ENCODE measurements at regions not wholly inside any gene's neighbourhood (a gene's known extent, or its start where the extent isn't known, plus 50 kb on each side); places are given as distances from the start of the nearest gene placed in this dataset.
"Not testable (repeated sequence)": the region's sequence is repeated elsewhere in the genome, so short reads cannot be mapped to it uniquely, and the experiment has no call there.

DNA sequence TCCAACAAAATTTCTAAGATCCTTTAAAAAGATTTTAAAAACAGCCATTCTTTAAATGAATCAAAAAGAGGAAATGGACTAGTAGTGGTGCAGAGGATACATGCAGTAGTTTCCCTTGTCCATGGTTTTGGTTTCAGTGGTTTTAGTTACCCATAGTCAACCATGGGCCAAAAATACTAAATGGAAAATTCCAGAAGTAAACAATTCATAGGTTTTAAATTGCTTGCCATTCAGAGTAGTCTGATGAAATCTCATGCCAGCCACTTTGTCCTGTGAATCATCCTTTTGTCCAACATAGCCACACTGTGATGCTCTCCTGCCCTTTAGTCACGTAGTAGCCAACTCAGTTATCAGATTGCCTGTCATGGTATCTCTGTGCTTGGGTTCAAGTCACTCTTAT, 286.1 kb downstream of the ANXA1 start:
- H3K27me3 Mint-ChIP-seq (ENCODE audit: insufficient read depth, unreplicated experiment) = no peaks in the 10 kb centered on the region
- no peak for DNase-seq
- POLR2A ChIA-PET = no interaction called here
- H3K9me3 ChIP-seq = no peaks in the 10 kb centered on the region
- H3K27ac Mint-ChIP-seq (ENCODE audit: unreplicated experiment) = no peak overlapping the region
- intact Hi-C loops (cut with micrococcal nuclease; ENCODE audit: unreplicated experiment) = no loop called here
- H3K4me1 ChIP-seq = no peaks in the 10 kb centered on the region
- TF ChIP-seq, protein P1, sequence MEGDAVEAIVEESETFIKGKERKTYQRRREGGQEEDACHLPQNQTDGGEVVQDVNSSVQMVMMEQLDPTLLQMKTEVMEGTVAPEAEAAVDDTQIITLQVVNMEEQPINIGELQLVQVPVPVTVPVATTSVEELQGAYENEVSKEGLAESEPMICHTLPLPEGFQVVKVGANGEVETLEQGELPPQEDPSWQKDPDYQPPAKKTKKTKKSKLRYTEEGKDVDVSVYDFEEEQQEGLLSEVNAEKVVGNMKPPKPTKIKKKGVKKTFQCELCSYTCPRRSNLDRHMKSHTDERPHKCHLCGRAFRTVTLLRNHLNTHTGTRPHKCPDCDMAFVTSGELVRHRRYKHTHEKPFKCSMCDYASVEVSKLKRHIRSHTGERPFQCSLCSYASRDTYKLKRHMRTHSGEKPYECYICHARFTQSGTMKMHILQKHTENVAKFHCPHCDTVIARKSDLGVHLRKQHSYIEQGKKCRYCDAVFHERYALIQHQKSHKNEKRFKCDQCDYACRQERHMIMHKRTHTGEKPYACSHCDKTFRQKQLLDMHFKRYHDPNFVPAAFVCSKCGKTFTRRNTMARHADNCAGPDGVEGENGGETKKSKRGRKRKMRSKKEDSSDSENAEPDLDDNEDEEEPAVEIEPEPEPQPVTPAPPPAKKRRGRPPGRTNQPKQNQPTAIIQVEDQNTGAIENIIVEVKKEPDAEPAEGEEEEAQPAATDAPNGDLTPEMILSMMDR (IDR thresholded peaks at IDR 0.05; ENCODE audit: insufficient read depth in 1 of 2, low read depth in 1 of 2, low read length in 1 of 2, severe bottlenecking in 1 of 2, unreplicated experiment in 1 of 2) = no peak
- H3K36me3 Mint-ChIP-seq (ENCODE audit: insufficient read depth, unreplicated experiment) = no peaks in the 10 kb centered on the region
- H3K27me3 ChIP-seq (replicated peaks; ENCODE audit: control insufficient read depth, insufficient read depth, low read length) = no peaks in the 10 kb centered on the region
- CTCF ChIA-PET = no interaction called here
- no peak overlapping the region for H3K4me3 ChIP-seq (ENCODE audit: low read depth, low read length)
- no peak overlapping the region for H3K4me3 Mint-ChIP-seq (ENCODE audit: unreplicated experiment)
- H3K9me3 Mint-ChIP-seq (ENCODE audit: unreplicated experiment) = no peaks in the 10 kb centered on the region
- H3K36me3 ChIP-seq (ENCODE audit: control insufficient read depth, insufficient read depth, low read length) = no peaks in the 10 kb centered on the region
- BruUV-seq (replicated peaks) = no TSS peak
- H3K4me1 Mint-ChIP-seq (ENCODE audit: low read depth, unreplicated experiment) = no peaks in the 10 kb centered on the region

DNA sequence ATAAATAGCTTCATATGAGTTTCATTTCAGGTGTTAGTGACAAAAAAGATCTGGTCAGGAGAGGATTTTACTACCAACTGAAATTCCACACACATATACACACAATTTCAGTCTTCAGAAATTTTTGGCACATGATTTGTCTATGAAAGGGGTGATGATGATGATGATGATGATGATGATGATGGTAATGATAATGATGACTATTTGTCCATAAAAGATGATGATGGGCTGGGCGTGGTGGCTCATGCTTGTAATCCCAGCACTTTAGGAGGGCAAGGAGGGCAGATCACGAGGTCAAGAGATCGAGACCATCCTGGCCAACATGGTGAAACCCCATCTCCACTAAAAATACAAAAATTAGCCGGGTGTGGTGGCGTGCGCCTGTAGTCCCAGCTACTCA, 288.2 kb downstream of the ANXA1 start:
- POLR2A ChIA-PET; BruUV-seq (replicated peaks); H3K4me3 Mint-ChIP-seq (ENCODE audit: unreplicated experiment); H3K36me3 ChIP-seq (ENCODE audit: control insufficient read depth, insufficient read depth, low read length); H3K4me3 ChIP-seq (ENCODE audit: low read depth, low read length); H3K27me3 ChIP-seq (replicated peaks; ENCODE audit: control insufficient read depth, insufficient read depth, low read length); H3K9me3 Mint-ChIP-seq (ENCODE audit: unreplicated experiment); DNase-seq; H3K36me3 Mint-ChIP-seq (ENCODE audit: insufficient read depth, unreplicated experiment); CTCF ChIA-PET; H3K27me3 Mint-ChIP-seq (ENCODE audit: insufficient read depth, unreplicated experiment); H3K27ac Mint-ChIP-seq (ENCODE audit: unreplicated experiment); H3K4me1 ChIP-seq; intact Hi-C loops (cut with micrococcal nuclease; ENCODE audit: unreplicated experiment); H3K9me3 ChIP-seq; H3K4me1 Mint-ChIP-seq (ENCODE audit: low read depth, unreplicated experiment): not testable (repeated sequence)

GRCh38 chr9:73441223-73441622, 289.6 kb downstream of the ANXA1 start:
- no peaks in the 10 kb centered on the region for H3K36me3 ChIP-seq (ENCODE audit: control insufficient read depth, insufficient read depth, low read length)
- no peaks in the 10 kb centered on the region for H3K36me3 Mint-ChIP-seq (ENCODE audit: insufficient read depth, unreplicated experiment)
- no peak overlapping the region for H3K4me3 ChIP-seq (ENCODE audit: low read depth, low read length)
- no peaks in the 10 kb centered on the region for H3K9me3 Mint-ChIP-seq (ENCODE audit: unreplicated experiment)
- no peaks in the 10 kb centered on the region for H3K27me3 Mint-ChIP-seq (ENCODE audit: insufficient read depth, unreplicated experiment)
- H3K4me1 Mint-ChIP-seq (ENCODE audit: low read depth, unreplicated experiment) = no peaks in the 10 kb centered on the region
- TF ChIP-seq, protein P1 (IDR thresholded peaks at IDR 0.05; ENCODE audit: insufficient read depth in 1 of 2, low read depth in 1 of 2, low read length in 1 of 2, severe bottlenecking in 1 of 2, unreplicated experiment in 1 of 2) = no peak
- no peak overlapping the region for H3K4me3 Mint-ChIP-seq (ENCODE audit: unreplicated experiment)
- no peak overlapping the region for H3K27ac Mint-ChIP-seq (ENCODE audit: unreplicated experiment)
- CTCF ChIA-PET = no interaction called here
- H3K9me3 ChIP-seq = no peaks in the 10 kb centered on the region
- no TSS peak for BruUV-seq (replicated peaks)
- intact Hi-C loops (cut with micrococcal nuclease; ENCODE audit: unreplicated experiment) = no loop called here
- DNase-seq = no peak
- H3K4me1 ChIP-seq = 0 out of 2 replicates have a peak, but pooled peaks cover 4% of the 10 kb centered on the region
- no peaks in the 10 kb centered on the region for H3K27me3 ChIP-seq (replicated peaks; ENCODE audit: control insufficient read depth, insufficient read depth, low read length)
- POLR2A ChIA-PET = no interaction called here

All from Caco-2 (cell line).